ENCODE measurements at regions not wholly inside any gene's neighbourhood (a gene's known extent, or its start where the extent isn't known, plus 50 kb on each side); places are given as distances from the start of the nearest gene placed in this dataset.

DNA sequence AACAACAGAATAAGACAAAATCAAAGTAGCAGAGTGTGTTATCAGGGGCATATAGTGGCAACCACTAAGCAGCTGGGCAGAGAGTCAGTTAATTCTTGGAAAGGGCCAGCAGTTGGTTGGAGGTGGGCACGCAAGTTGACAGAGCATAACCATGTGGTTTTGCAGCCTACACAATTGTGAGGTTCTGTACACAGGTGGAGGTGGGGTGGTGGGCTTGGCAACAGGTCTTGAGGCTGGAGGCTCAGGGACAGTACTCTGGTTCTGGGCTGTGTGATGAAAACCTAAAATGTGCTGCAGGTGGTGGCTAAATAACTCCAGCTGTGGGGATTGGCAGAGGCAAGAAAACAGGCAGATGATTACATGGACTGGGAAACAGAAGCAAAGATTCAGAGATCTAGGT is 1112.7 kb downstream of the PDHA2 start:
- Histone ChIP-seq H2BK15ac (replicated peaks; ENCODE audit: low read depth) (no peak overlapping the region), H4K8ac (ENCODE audit: low read depth, low read length) (no peak overlapping the region), H3K4me1 (ENCODE audit: control insufficient read depth, low read depth, low read length) (no peaks in the 10 kb centered on the region), H3K27ac (ENCODE audit: low read depth, low read length) (no peak overlapping the region), H3K79me1 (ENCODE audit: low read length) (no peaks in the 10 kb centered on the region), H3K4ac (ENCODE audit: low read depth, low read length) (no peak overlapping the region), H3K18ac (ENCODE audit: low read length) (no peak overlapping the region), H3K79me2 (ENCODE audit: control insufficient read depth, insufficient read depth, low read length) (no peaks in the 10 kb centered on the region), H3K9ac (ENCODE audit: low read length) (no peak overlapping the region), H3K27me3 (ENCODE audit: insufficient read depth, low read length, poor library complexity) (no peaks in the 10 kb centered on the region), H3K4me2 (ENCODE audit: low read length) (no peak overlapping the region), H2BK5ac (ENCODE audit: low read length) (no peak overlapping the region), H3K23ac (ENCODE audit: low read length) (no peak overlapping the region), H4K5ac (ENCODE audit: low read length) (no peak overlapping the region), H3K56ac (ENCODE audit: low read length) (no peak overlapping the region), H3K36me3 (ENCODE audit: control insufficient read depth, insufficient read depth, low read length) (no peaks in the 10 kb centered on the region), H2BK120ac (ENCODE audit: low read depth, low read length) (no peak overlapping the region), H2AK5ac (ENCODE audit: low read length) (no peak overlapping the region), H3K4me3 (ENCODE audit: low read length) (no peak overlapping the region)
- no CpG with 5 or more reads among the region's 1 CpG for WGBS (ENCODE audit: extremely low coverage, insufficient coverage, low lambda C conversion rate)
- no peak for DNase-seq

DNA sequence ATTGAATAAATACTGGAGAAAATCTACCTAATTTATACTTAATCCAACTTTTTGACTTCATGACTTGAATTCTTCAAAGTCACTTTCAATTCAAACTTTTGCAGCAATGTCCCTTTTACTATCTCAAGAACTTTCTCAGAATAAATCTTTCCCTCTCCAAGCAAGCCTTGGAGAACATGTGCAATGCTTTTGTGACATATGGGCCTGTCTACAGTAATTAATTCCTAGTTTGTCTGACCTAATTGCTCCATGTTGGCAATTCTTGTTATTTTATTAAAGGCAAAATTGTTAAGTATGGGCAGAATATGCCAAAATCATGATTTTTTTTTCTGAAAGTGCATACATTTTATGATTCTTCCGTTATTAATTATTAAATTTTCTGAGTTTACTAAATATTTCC is 1115.3 kb downstream of the PDHA2 start:
- WGBS (ENCODE audit: extremely low coverage, insufficient coverage, low lambda C conversion rate), result no CpG with 5 or more reads among the region's 1 CpG
- H2AK5ac ChIP-seq (ENCODE audit: low read length), result no peak overlapping the region
- DNase-seq, result no peak

DNA sequence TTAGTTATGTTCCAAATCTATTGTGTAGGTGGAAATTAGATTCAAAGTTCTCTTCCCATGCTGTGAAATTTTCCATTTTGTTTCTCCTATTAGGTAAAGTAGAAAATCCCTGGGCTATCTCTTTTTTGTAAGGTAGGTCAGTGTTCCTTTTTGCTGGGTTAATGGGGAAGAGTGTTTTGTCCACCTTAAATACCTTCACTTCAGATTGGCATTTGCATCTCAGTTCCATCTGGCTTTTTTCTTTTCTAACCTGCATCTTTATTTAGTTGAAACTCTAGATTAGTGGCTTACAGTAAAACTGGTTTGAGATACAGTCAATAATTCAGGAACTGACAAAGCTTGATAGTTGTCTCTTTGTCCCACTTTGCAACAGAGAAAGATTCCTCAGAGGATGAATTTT is 1115.8 kb downstream of the PDHA2 start:
- H3K27ac ChIP-seq (ENCODE audit: low read depth, low read length), result no peak overlapping the region
- no peaks in the 10 kb centered on the region for H3K79me1 ChIP-seq (ENCODE audit: low read length)
- H4K5ac ChIP-seq (ENCODE audit: low read length), result no peak overlapping the region
- no peak overlapping the region for H3K4me3 ChIP-seq (ENCODE audit: low read length)
- no peak overlapping the region for H3K18ac ChIP-seq (ENCODE audit: low read length)
- H2BK120ac ChIP-seq (ENCODE audit: low read depth, low read length), result no peak overlapping the region
- H2AK5ac ChIP-seq (ENCODE audit: low read length), result no peak overlapping the region
- no peak overlapping the region for H3K9ac ChIP-seq (ENCODE audit: low read length)
- no peak for DNase-seq
- no peak overlapping the region for H3K23ac ChIP-seq (ENCODE audit: low read length)
- H3K79me2 ChIP-seq (ENCODE audit: control insufficient read depth, insufficient read depth, low read length), result no peaks in the 10 kb centered on the region
- H3K56ac ChIP-seq (ENCODE audit: low read length), result no peak overlapping the region
- H3K4me2 ChIP-seq (ENCODE audit: low read length), result no peak overlapping the region
- no peak overlapping the region for H2BK15ac ChIP-seq (replicated peaks; ENCODE audit: low read depth)
- no peak overlapping the region for H3K4ac ChIP-seq (ENCODE audit: low read depth, low read length)
- H2BK5ac ChIP-seq (ENCODE audit: low read length), result no peak overlapping the region
- H3K4me1 ChIP-seq (ENCODE audit: control insufficient read depth, low read depth, low read length), result no peaks in the 10 kb centered on the region
- no peaks in the 10 kb centered on the region for H3K27me3 ChIP-seq (ENCODE audit: insufficient read depth, low read length, poor library complexity)
- H3K36me3 ChIP-seq (ENCODE audit: control insufficient read depth, insufficient read depth, low read length), result no peaks in the 10 kb centered on the region
- H4K8ac ChIP-seq (ENCODE audit: low read depth, low read length), result no peak overlapping the region

More for the DNA sequence above, 1115.3 kb downstream of the PDHA2 start:
- H3K27me3 ChIP-seq (ENCODE audit: insufficient read depth, low read length, poor library complexity), result no peaks in the 10 kb centered on the region
- no peak overlapping the region for H3K56ac ChIP-seq (ENCODE audit: low read length)
- H2BK5ac ChIP-seq (ENCODE audit: low read length), result no peak overlapping the region
- no peaks in the 10 kb centered on the region for H3K36me3 ChIP-seq (ENCODE audit: control insufficient read depth, insufficient read depth, low read length)
- H3K4me1 ChIP-seq (ENCODE audit: control insufficient read depth, low read depth, low read length), result no peaks in the 10 kb centered on the region
- no peak overlapping the region for H4K5ac ChIP-seq (ENCODE audit: low read length)
- H3K23ac ChIP-seq (ENCODE audit: low read length), result no peak overlapping the region
- no peak overlapping the region for H3K4me2 ChIP-seq (ENCODE audit: low read length)
- H2BK120ac ChIP-seq (ENCODE audit: low read depth, low read length), result no peak overlapping the region
- no peaks in the 10 kb centered on the region for H3K79me2 ChIP-seq (ENCODE audit: control insufficient read depth, insufficient read depth, low read length)
- H2BK15ac ChIP-seq (replicated peaks; ENCODE audit: low read depth), result no peak overlapping the region
- H3K4ac ChIP-seq (ENCODE audit: low read depth, low read length), result no peak overlapping the region
- H3K9ac ChIP-seq (ENCODE audit: low read length), result no peak overlapping the region
- no peak overlapping the region for H4K8ac ChIP-seq (ENCODE audit: low read depth, low read length)
- no peak overlapping the region for H3K27ac ChIP-seq (ENCODE audit: low read depth, low read length)
- no peaks in the 10 kb centered on the region for H3K79me1 ChIP-seq (ENCODE audit: low read length)
- H3K4me3 ChIP-seq (ENCODE audit: low read length), result no peak overlapping the region
- H3K18ac ChIP-seq (ENCODE audit: low read length), result no peak overlapping the region

DNA sequence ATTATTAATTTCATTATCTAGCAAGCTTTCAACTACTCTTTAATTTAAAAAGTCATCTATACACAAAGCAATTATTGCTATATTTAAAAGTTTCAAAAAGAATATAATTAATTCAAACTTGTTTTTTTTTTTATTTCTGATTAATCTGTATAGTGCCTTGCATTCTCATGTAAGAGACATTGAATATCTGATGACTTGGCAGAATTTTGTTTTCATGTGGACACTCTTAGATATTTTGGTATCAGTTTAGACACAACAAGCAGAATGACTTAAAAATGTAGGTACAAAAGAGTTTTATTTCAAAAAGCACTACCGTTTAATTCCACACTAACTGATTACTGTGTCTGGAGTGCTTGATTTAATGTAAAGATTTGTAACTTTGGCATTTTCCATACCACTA is 1129.6 kb downstream of the PDHA2 start:
- Histone ChIP-seq H3K4me1 (ENCODE audit: control insufficient read depth, low read depth, low read length) (no peaks in the 10 kb centered on the region), H2BK5ac (ENCODE audit: low read length) (no peak overlapping the region), H3K23ac (ENCODE audit: low read length) (no peak overlapping the region), H3K36me3 (ENCODE audit: control insufficient read depth, insufficient read depth, low read length) (no peaks in the 10 kb centered on the region), H3K9ac (ENCODE audit: low read length) (no peak overlapping the region), H3K4me3 (ENCODE audit: low read length) (no peak overlapping the region), H3K27me3 (ENCODE audit: insufficient read depth, low read length, poor library complexity) (no peaks in the 10 kb centered on the region), H3K18ac (ENCODE audit: low read length) (no peak overlapping the region), H3K79me1 (ENCODE audit: low read length) (no peaks in the 10 kb centered on the region), H4K5ac (ENCODE audit: low read length) (no peak overlapping the region), H3K27ac (ENCODE audit: low read depth, low read length) (no peak overlapping the region), H3K56ac (ENCODE audit: low read length) (no peak overlapping the region), H3K4me2 (ENCODE audit: low read length) (no peak overlapping the region), H3K79me2 (ENCODE audit: control insufficient read depth, insufficient read depth, low read length) (no peaks in the 10 kb centered on the region), H2AK5ac (ENCODE audit: low read length) (no peak overlapping the region), H4K8ac (ENCODE audit: low read depth, low read length) (no peak overlapping the region), H3K4ac (ENCODE audit: low read depth, low read length) (no peak overlapping the region), H2BK15ac (replicated peaks; ENCODE audit: low read depth) (no peak overlapping the region), H2BK120ac (ENCODE audit: low read depth, low read length) (no peak overlapping the region)
- WGBS (ENCODE audit: extremely low coverage, insufficient coverage, low lambda C conversion rate), result no CpG with 5 or more reads among the region's 1 CpG
- DNase-seq, result no peak

DNA sequence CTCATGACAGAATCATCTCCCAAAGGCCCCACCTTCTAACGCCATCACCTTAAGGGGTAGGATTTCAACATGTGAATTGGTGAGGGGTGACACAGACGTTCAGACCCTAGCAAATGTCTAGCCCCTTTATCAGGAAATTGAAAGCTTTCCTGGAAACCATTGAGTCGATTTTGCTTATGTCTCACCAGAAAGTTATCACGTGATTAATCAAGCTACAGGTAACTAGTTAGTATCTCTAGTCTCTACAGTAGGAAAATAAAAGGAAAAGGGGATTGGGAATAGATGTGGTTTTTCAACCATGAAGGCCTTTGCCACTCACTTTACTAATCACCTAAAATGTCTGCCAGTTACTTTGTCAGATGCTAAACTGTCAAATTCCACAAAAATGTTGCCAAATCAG is 1133.0 kb downstream of the PDHA2 start:
- Histone ChIP-seq H3K79me2 (ENCODE audit: control insufficient read depth, insufficient read depth, low read length) (no peaks in the 10 kb centered on the region), H3K36me3 (ENCODE audit: control insufficient read depth, insufficient read depth, low read length) (no peaks in the 10 kb centered on the region), H3K27me3 (ENCODE audit: insufficient read depth, low read length, poor library complexity) (no peaks in the 10 kb centered on the region), H3K79me1 (ENCODE audit: low read length) (no peaks in the 10 kb centered on the region), H2AK5ac (ENCODE audit: low read length) (no peak overlapping the region), H3K23ac (ENCODE audit: low read length) (no peak overlapping the region), H2BK5ac (ENCODE audit: low read length) (no peak overlapping the region), H4K5ac (ENCODE audit: low read length) (no peak overlapping the region), H2BK15ac (replicated peaks; ENCODE audit: low read depth) (no peak overlapping the region), H3K27ac (ENCODE audit: low read depth, low read length) (no peak overlapping the region), H3K4me3 (ENCODE audit: low read length) (no peak overlapping the region), H2BK120ac (ENCODE audit: low read depth, low read length) (no peak overlapping the region), H3K4ac (ENCODE audit: low read depth, low read length) (no peak overlapping the region), H3K56ac (ENCODE audit: low read length) (no peak overlapping the region), H3K4me1 (ENCODE audit: control insufficient read depth, low read depth, low read length) (no peaks in the 10 kb centered on the region), H3K4me2 (ENCODE audit: low read length) (no peak overlapping the region), H4K8ac (ENCODE audit: low read depth, low read length) (no peak overlapping the region), H3K9ac (ENCODE audit: low read length) (no peak overlapping the region), H3K18ac (ENCODE audit: low read length) (no peak overlapping the region)
- DNase-seq, result no peak
- WGBS (ENCODE audit: extremely low coverage, insufficient coverage, low lambda C conversion rate), result no CpG with 5 or more reads among the region's 4 CpGs

DNA sequence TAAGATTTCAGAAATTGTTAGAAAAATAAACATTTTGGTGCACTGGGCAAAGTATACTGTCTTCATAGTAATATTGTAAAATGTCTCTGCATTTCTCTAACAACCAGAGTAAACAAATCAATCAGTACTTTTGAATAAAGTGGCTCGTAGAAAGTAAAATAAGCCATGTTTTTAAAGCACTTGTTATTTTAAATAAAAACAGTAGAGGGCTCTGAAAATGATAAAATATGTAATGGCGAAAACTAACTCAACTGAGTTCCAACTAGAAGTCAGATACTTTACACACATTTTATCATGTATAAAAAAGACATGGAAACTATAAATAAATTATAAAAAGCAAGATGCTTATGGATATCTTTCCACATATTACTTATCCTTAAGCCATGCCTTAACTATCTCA is 1134.4 kb downstream of the PDHA2 start:
- Histone ChIP-seq H4K8ac (ENCODE audit: low read depth, low read length) (no peak overlapping the region), H3K27ac (ENCODE audit: low read depth, low read length) (no peak overlapping the region), H3K79me1 (ENCODE audit: low read length) (no peaks in the 10 kb centered on the region), H4K5ac (ENCODE audit: low read length) (no peak overlapping the region), H3K4me3 (ENCODE audit: low read length) (no peak overlapping the region), H3K56ac (ENCODE audit: low read length) (no peak overlapping the region), H3K36me3 (ENCODE audit: control insufficient read depth, insufficient read depth, low read length) (no peaks in the 10 kb centered on the region), H2BK5ac (ENCODE audit: low read length) (no peak overlapping the region), H3K27me3 (ENCODE audit: insufficient read depth, low read length, poor library complexity) (no peaks in the 10 kb centered on the region), H2BK15ac (replicated peaks; ENCODE audit: low read depth) (no peak overlapping the region), H3K79me2 (ENCODE audit: control insufficient read depth, insufficient read depth, low read length) (no peaks in the 10 kb centered on the region), H3K4me1 (ENCODE audit: control insufficient read depth, low read depth, low read length) (no peaks in the 10 kb centered on the region), H3K4me2 (ENCODE audit: low read length) (no peak overlapping the region), H3K9ac (ENCODE audit: low read length) (no peak overlapping the region), H2AK5ac (ENCODE audit: low read length) (no peak overlapping the region), H3K23ac (ENCODE audit: low read length) (no peak overlapping the region), H3K4ac (ENCODE audit: low read depth, low read length) (no peak overlapping the region), H3K18ac (ENCODE audit: low read length) (no peak overlapping the region), H2BK120ac (ENCODE audit: low read depth, low read length) (no peak overlapping the region)
- WGBS (ENCODE audit: extremely low coverage, insufficient coverage, low lambda C conversion rate), result no CpG with 5 or more reads among the region's 2 CpGs
- DNase-seq, result no peak
